ENCODE measurements at regions not wholly inside any gene's neighbourhood (a gene's known extent, or its start where the extent isn't known, plus 50 kb on each side); places are given as distances from the start of the nearest gene placed in this dataset.

DNA sequence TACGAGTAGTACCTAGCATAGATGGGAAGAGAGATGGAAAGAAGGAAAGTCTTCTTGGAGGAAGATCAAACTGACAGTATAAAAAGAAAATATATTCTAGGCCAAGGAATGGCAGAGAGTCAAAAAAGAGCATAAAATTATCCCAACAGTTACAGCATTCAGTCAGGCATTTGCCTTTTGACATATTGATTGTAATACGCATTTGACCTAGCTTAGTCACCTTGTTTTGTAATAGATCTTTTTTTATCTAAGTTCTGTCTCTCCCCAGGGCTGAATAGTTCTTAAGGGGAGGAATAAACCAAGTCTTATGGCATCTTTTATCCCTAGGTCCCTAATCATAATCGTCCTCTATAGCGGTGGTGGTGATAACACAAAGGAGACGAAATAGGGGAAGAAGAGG, 657.3 kb upstream of the PIK3C3 start:
- Histone ChIP-seq H3K36me3 (no peaks in the 10 kb centered on the region), H3K4me3 (no peak overlapping the region), H3K4me1 (no peaks in the 10 kb centered on the region), H3K27ac (no peak overlapping the region), H3K9me3 (peaks cover 0 to 3% (median 0%) of the 10 kb centered on the region in 4 donors), H3K27me3 (no peaks in the 10 kb centered on the region)
- TF ChIP-seq, protein P1, sequence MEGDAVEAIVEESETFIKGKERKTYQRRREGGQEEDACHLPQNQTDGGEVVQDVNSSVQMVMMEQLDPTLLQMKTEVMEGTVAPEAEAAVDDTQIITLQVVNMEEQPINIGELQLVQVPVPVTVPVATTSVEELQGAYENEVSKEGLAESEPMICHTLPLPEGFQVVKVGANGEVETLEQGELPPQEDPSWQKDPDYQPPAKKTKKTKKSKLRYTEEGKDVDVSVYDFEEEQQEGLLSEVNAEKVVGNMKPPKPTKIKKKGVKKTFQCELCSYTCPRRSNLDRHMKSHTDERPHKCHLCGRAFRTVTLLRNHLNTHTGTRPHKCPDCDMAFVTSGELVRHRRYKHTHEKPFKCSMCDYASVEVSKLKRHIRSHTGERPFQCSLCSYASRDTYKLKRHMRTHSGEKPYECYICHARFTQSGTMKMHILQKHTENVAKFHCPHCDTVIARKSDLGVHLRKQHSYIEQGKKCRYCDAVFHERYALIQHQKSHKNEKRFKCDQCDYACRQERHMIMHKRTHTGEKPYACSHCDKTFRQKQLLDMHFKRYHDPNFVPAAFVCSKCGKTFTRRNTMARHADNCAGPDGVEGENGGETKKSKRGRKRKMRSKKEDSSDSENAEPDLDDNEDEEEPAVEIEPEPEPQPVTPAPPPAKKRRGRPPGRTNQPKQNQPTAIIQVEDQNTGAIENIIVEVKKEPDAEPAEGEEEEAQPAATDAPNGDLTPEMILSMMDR (IDR thresholded peaks at IDR 0.05) = no peak
- TF ChIP-seq EP300 (IDR thresholded peaks at IDR 0.05) (no peak), POLR2A (IDR thresholded peaks at IDR 0.05) (no peak)
- DNase-seq (ENCODE audit: low spot score in 2 of 2) = no peak
- 88 to 92% methylated on average over 5 of the region's 5 CpGs for WGBS, 2 donors

- DNase-seq (ENCODE audit: low spot score in 2 of 2) = no peak
- Histone ChIP-seq H3K27ac (no peak overlapping the region), H3K36me3 (no peaks in the 10 kb centered on the region), H3K4me1 (no peaks in the 10 kb centered on the region), H3K27me3 (no peaks in the 10 kb centered on the region), H3K9me3 (no peaks in the 10 kb centered on the region), H3K4me3 (no peak overlapping the region)
- WGBS, 2 donors = 82 to 85% methylated on average over 6 of the region's 6 CpGs
- TF ChIP-seq POLR2A (IDR thresholded peaks at IDR 0.05) (no peak), EP300 (IDR thresholded peaks at IDR 0.05) (no peak)
- TF ChIP-seq, protein P1 (IDR thresholded peaks at IDR 0.05) = no peak
Measured at GRCh38 chr18:41269294-41269693, 685.7 kb upstream of the PIK3C3 start.

DNA sequence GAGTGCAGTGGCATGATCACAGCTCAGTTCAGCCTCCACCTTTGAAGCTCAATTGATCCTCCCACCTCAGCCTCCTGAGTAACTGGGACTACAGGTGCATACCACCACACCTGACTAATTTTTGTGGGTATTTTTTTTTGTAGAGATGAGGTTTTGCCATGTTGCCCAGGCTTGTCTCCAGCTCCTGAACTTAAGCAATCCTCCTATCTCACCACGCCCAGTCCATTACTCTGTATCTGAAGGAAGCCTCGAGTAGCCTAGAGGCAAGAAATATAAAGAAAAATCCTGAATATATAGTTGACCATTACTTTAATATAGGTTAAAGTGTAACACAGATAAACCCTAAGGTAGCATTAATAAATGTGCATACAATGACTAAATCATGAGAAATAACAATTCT, 686.8 kb upstream of the PIK3C3 start:
- H3K36me3 ChIP-seq = no peaks in the 10 kb centered on the region
- WGBS, 2 donors = 87 to 88% methylated on average over 2 of the region's 2 CpGs
- DNase-seq (ENCODE audit: low spot score in 2 of 2) = no peak

DNA sequence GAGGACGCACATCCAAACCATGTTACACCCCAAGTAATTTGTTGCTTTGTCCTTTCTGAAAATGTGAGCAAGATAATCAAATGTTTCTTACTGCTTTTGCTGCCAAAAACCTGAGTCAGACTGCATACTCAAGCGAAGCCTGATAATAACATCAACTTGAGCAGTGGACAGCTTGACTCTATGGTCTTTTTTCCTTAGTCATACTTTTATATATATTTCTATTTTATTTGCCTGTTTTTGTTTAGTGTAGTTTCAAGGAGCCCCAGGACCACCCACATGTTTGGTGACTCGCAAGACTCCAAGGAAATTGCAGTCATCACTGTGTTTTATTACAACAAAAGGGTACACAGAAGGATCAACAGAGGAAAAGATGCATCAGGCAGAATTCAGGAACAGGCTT, 688.4 kb upstream of the PIK3C3 start:
- TF ChIP-seq, protein P1 (IDR thresholded peaks at IDR 0.05) = no peak
- TF ChIP-seq POLR2A (IDR thresholded peaks at IDR 0.05) (no peak), EP300 (IDR thresholded peaks at IDR 0.05) (no peak)
- WGBS, 2 donors = 52 to 58% methylated on average over 3 of the region's 3 CpGs

More for the DNA sequence above, 686.8 kb upstream of the PIK3C3 start:
- Histone ChIP-seq H3K9me3 (no peaks in the 10 kb centered on the region), H3K4me3 (no peak overlapping the region), H3K27ac (no peak overlapping the region), H3K4me1 (no peaks in the 10 kb centered on the region), H3K27me3 (no peaks in the 10 kb centered on the region)
- TF ChIP-seq EP300 (IDR thresholded peaks at IDR 0.05) = no peak

DNA sequence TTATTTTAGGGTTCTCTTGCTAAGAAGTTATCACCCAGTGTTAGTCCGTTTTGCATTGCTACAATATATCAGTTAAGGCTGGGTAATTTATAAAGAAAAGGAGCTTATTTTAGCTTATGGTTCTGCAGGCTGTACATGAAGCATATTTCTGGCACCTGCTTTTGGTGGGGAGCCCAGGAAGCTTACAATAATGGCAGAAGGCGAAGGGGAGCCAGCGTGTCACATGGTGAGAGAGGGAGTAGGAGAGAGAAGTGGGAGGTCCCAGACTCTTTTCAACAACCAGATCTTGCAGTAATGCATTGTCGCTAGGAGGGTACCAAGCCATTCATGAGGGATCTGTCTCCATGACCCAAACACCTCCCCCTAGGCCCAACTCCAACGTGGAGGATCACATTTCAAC, 688.8 kb upstream of the PIK3C3 start:
- Histone ChIP-seq H3K36me3 (no peaks in the 10 kb centered on the region), H3K27ac (no peak overlapping the region), H3K9me3 (no peaks in the 10 kb centered on the region), H3K4me3 (no peak overlapping the region), H3K4me1 (no peaks in the 10 kb centered on the region), H3K27me3 (no peaks in the 10 kb centered on the region)
- no peak for DNase-seq (ENCODE audit: low spot score in 2 of 2)
- WGBS, 2 donors = 70 to 74% methylated on average over 5 of the region's 5 CpGs
- TF ChIP-seq, protein P1 (IDR thresholded peaks at IDR 0.05) = no peak
- no peak for TF ChIP-seq EP300 (IDR thresholded peaks at IDR 0.05)

More for the DNA sequence above, 688.4 kb upstream of the PIK3C3 start:
- H3K9me3 ChIP-seq = no peaks in the 10 kb centered on the region
- no peaks in the 10 kb centered on the region for H3K27me3 ChIP-seq
- no peak for DNase-seq (ENCODE audit: low spot score in 2 of 2)
- no peak overlapping the region for H3K27ac ChIP-seq
- no peaks in the 10 kb centered on the region for H3K4me1 ChIP-seq
- H3K4me3 ChIP-seq = no peak overlapping the region
- no peaks in the 10 kb centered on the region for H3K36me3 ChIP-seq

- 45 to 49% methylated on average over 2 of the region's 2 CpGs for WGBS, 2 donors
- H3K27ac ChIP-seq = no peak overlapping the region
- H3K36me3 ChIP-seq = no peaks in the 10 kb centered on the region
- no peaks in the 10 kb centered on the region for H3K4me1 ChIP-seq
- no peak for TF ChIP-seq POLR2A (IDR thresholded peaks at IDR 0.05)
- TF ChIP-seq EP300 (IDR thresholded peaks at IDR 0.05) = no peak
- TF ChIP-seq, protein P1 (IDR thresholded peaks at IDR 0.05) = no peak
- H3K4me3 ChIP-seq = no peak overlapping the region
- H3K27me3 ChIP-seq = no peaks in the 10 kb centered on the region
- no peaks in the 10 kb centered on the region for H3K9me3 ChIP-seq
- no peak for DNase-seq (ENCODE audit: low spot score in 2 of 2)
Measured at GRCh38 chr18:41265047-41265446, 690.0 kb upstream of the PIK3C3 start.
